H1 (cell line): ENCODE measurements at regions not wholly inside any gene's neighbourhood (a gene's known extent, or its start where the extent isn't known, plus 50 kb on each side); places are given as distances from the start of the nearest gene placed in this dataset.

Experiments used
- CREB1 ChIP-seq: IDR thresholded peaks from 2 replicates; pipeline ENCODE4 v1.6.1; 2012; ENCODE audit warnings: inconsistent platforms
- CTCF ChIP-seq, 3 experiments: IDR thresholded peaks; 1 replicate in 2 of 3; 2 replicates in 1 of 3; pipeline versions ENCODE4 v1.5.1 to v1.6.1; 2011; ENCODE audit warnings: low read length in 3 of 3, mild to moderate bottlenecking in 3 of 3, inconsistent platforms in 2 of 3, low read depth in 1 of 3, moderate library complexity in 1 of 3; ENCODE audit not compliant: insufficient read depth in 1 of 3; ENCODE audit errors: control extremely low read depth in 1 of 3
- GABPA ChIP-seq: IDR thresholded peaks from 2 replicates; pipeline ENCODE4 v1.6.1; 2011; ENCODE audit warnings: mild to moderate bottlenecking, low read length, moderate library complexity, borderline replicate concordance; ENCODE audit not compliant: insufficient read depth
- RAD21 ChIP-seq, 2 experiments: IDR thresholded peaks in 1 of 2; conservative IDR thresholded peaks in 1 of 2; 2 replicates each; pipeline ENCODE4 v1.6.1; 2011; ENCODE audit warnings: low read depth in 2 of 2, low read length in 2 of 2, improper control_type of control experiment in 1 of 2, inconsistent platforms in 1 of 2, mild to moderate bottlenecking in 1 of 2, moderate library complexity in 1 of 2
- TCF12 ChIP-seq: IDR thresholded peaks from 2 replicates; pipeline ENCODE4 v1.6.1; 2011; ENCODE audit warnings: low read depth, mild to moderate bottlenecking, low read length
- ZNF274 ChIP-seq: IDR thresholded peaks from 2 replicates; pipeline ENCODE4 v1.7.0; 2012; ENCODE audit warnings: low read length, borderline replicate concordance; ENCODE audit errors: extremely low read depth

GRCh38 chrX:129071390-129071789, 451.9 kb downstream of the SMARCA1 start:
- no peak for TF ChIP-seq GABPA
- TF ChIP-seq CREB1, result no peak
- TF ChIP-seq RAD21 (IDR thresholded peaks at IDR 0.05 in 1 of 2, conservative IDR thresholded peaks at IDR 0.05 in 1 of 2; ENCODE audit: low read depth in 2 of 2, low read length in 2 of 2), result no peak
- TF ChIP-seq CTCF (IDR thresholded peaks at IDR 0.05; ENCODE audit: control extremely low read depth in 1 of 3, insufficient read depth in 1 of 3, low read depth in 1 of 3, low read length in 3 of 3), result no peak
- no peak for TF ChIP-seq ZNF274
- no peak for TF ChIP-seq TCF12
